ENCODE measurements at regions not wholly inside any gene's neighbourhood (a gene's known extent, or its start where the extent isn't known, plus 50 kb on each side); places are given as distances from the start of the nearest gene placed in this dataset.

GRCh38 chr2:228545041-228545747, 363.7 kb upstream of the SPHKAP start:
- TF ChIP-seq CTCF (IDR thresholded peaks at IDR 0.05) (no peak), POLR2AphosphoS5 (IDR thresholded peaks at IDR 0.05; ENCODE audit: low read depth, low read length) (no peak), REST (IDR thresholded peaks at IDR 0.05; ENCODE audit: insufficient read depth in 1 of 2, low read depth in 2 of 2, low read length in 1 of 2) (no peak), SIN3A (IDR thresholded peaks at IDR 0.05; ENCODE audit: borderline replicate concordance, insufficient read depth, low read depth, low read length) (no peak)

All from Panc1 (cell line).